Spinal cord (tissue), 9 donors: ENCODE measurements at regions not wholly inside any gene's neighbourhood (a gene's known extent, or its start where the extent isn't known, plus 50 kb on each side); places are given as distances from the start of the nearest gene placed in this dataset.

Experiments used
- DNase-seq, 6 donors: peaks; one replicate each; pipeline versions ENCODE4 v3.0.0 to v3.0.0-alpha.2; 2013 to 2015; ENCODE audit warnings: low spot score in 6 of 6, low read depth in 4 of 6
- H3K27ac ChIP-seq: one replicate; pipeline ENCODE4 v1.5.1; 2013; ENCODE audit warnings: low read depth, low read length, control low read depth
- H3K27me3 ChIP-seq: one replicate; pipeline ENCODE4 v1.6.1; 2013; ENCODE audit warnings: low read length; ENCODE audit not compliant: control insufficient read depth, insufficient read depth
- H3K36me3 ChIP-seq: one replicate; pipeline ENCODE4 v1.6.1; 2013; ENCODE audit warnings: low read length; ENCODE audit not compliant: control insufficient read depth, insufficient read depth
- H3K4me1 ChIP-seq: one replicate; pipeline ENCODE4 v1.6.1; 2013; ENCODE audit warnings: low read length; ENCODE audit not compliant: control insufficient read depth, insufficient read depth
- H3K4me3 ChIP-seq: one replicate; pipeline ENCODE4 v1.5.1; 2013; ENCODE audit warnings: low read depth, low read length, control low read depth
- H3K9me3 ChIP-seq: one replicate; pipeline ENCODE4 v1.6.1; 2013; ENCODE audit warnings: low read length; ENCODE audit not compliant: control insufficient read depth, insufficient read depth
- WGBS: methylation state at CpG from one replicate; pipeline ENCODE4 v1.1.5; 2013; ENCODE audit warnings: missing lambda C conversion rate; ENCODE audit not compliant: insufficient coverage; 5-methylcytosine and 5-hydroxymethylcytosine counted together
- donor health status: healthy.

GRCh38 chrX:5526191-5526590 lies 702.5 kb downstream of the NLGN4X start:
- WGBS = no CpG with 5 or more reads among the region's 2 CpGs
- Histone ChIP-seq H3K4me3 (no peak overlapping the region), H3K27me3 (no peaks in the 10 kb centered on the region), H3K36me3 (no peaks in the 10 kb centered on the region), H3K27ac (no peak overlapping the region), H3K4me1 (no peaks in the 10 kb centered on the region), H3K9me3 (no peaks in the 10 kb centered on the region)
- no peak for DNase-seq

- Histone ChIP-seq H3K27ac (no peak overlapping the region), H3K4me1 (no peaks in the 10 kb centered on the region), H3K4me3 (no peak overlapping the region), H3K9me3 (no peaks in the 10 kb centered on the region), H3K36me3 (no peaks in the 10 kb centered on the region), H3K27me3 (no peaks in the 10 kb centered on the region)
- WGBS = no CpG with 5 or more reads among the region's 8 CpGs
- DNase-seq = peak in 2 of 6 donors; percentile 1 to 8
Observed at GRCh38 chrX:5490786-5491563, 737.7 kb downstream of the NLGN4X start.

GRCh38 chrX:5474282-5474681 lies 754.4 kb downstream of the NLGN4X start:
- Histone ChIP-seq H3K27me3 (no peaks in the 10 kb centered on the region), H3K9me3 (peaks cover 5% of the 10 kb centered on the region), H3K4me3 (no peak overlapping the region), H3K36me3 (no peaks in the 10 kb centered on the region), H3K4me1 (no peaks in the 10 kb centered on the region), H3K27ac (no peak overlapping the region)
- no peak for DNase-seq
- WGBS = 98% methylated on average over 4 of the region's 4 CpGs

- Histone ChIP-seq H3K4me1 (no peaks in the 10 kb centered on the region), H3K27ac (no peak overlapping the region), H3K9me3 (no peaks in the 10 kb centered on the region), H3K4me3 (no peak overlapping the region), H3K27me3 (no peaks in the 10 kb centered on the region), H3K36me3 (no peaks in the 10 kb centered on the region)
- DNase-seq = peak in 4 of 6 donors; percentile 4 to 79 (median 16)
- WGBS = 100% methylated on average over 1 of the region's 6 CpGs
Observed at GRCh38 chrX:5458300-5458842, 770.3 kb downstream of the NLGN4X start.

GRCh38 chrX:5449323-5449722 lies 779.3 kb downstream of the NLGN4X start:
- H3K27ac ChIP-seq = no peak overlapping the region
- no peaks in the 10 kb centered on the region for H3K27me3 ChIP-seq
- no peak overlapping the region for H3K4me3 ChIP-seq
- no peaks in the 10 kb centered on the region for H3K9me3 ChIP-seq
- WGBS = 80% methylated on average over 1 of the region's 1 CpG
- no peaks in the 10 kb centered on the region for H3K4me1 ChIP-seq
- no peaks in the 10 kb centered on the region for H3K36me3 ChIP-seq
- no peak for DNase-seq

GRCh38 chrX:5431823-5432222 lies 796.8 kb downstream of the NLGN4X start:
- Histone ChIP-seq H3K9me3 (no peaks in the 10 kb centered on the region), H3K27ac (no peak overlapping the region), H3K4me3 (no peak overlapping the region), H3K4me1 (no peaks in the 10 kb centered on the region), H3K36me3 (no peaks in the 10 kb centered on the region), H3K27me3 (no peaks in the 10 kb centered on the region)
- DNase-seq = no peak

GRCh38 chrX:5425119-5425518 lies 803.5 kb downstream of the NLGN4X start:
- DNase-seq = no peak
- Histone ChIP-seq H3K4me1 (no peaks in the 10 kb centered on the region), H3K9me3 (no peaks in the 10 kb centered on the region), H3K27ac (no peak overlapping the region), H3K4me3 (no peak overlapping the region), H3K36me3 (no peaks in the 10 kb centered on the region), H3K27me3 (no peaks in the 10 kb centered on the region)

- Histone ChIP-seq H3K36me3 (no peaks in the 10 kb centered on the region), H3K27me3 (no peaks in the 10 kb centered on the region), H3K9me3 (no peaks in the 10 kb centered on the region), H3K27ac (no peak overlapping the region), H3K4me3 (no peak overlapping the region), H3K4me1 (no peaks in the 10 kb centered on the region)
- WGBS = no CpG with 5 or more reads among the region's 1 CpG
- peak in 1 of 6 donors; percentile 70 for DNase-seq
Observed at GRCh38 chrX:5417381-5417780, 811.3 kb downstream of the NLGN4X start.

- Histone ChIP-seq H3K4me3 (no peak overlapping the region), H3K36me3 (no peaks in the 10 kb centered on the region), H3K27ac (no peak overlapping the region), H3K27me3 (no peaks in the 10 kb centered on the region), H3K9me3 (no peaks in the 10 kb centered on the region), H3K4me1 (no peaks in the 10 kb centered on the region)
- no peak for DNase-seq
- no CpG with 5 or more reads among the region's 2 CpGs for WGBS
Observed at GRCh38 chrX:5415738-5416137, 812.9 kb downstream of the NLGN4X start.

GRCh38 chrX:5409106-5409505 lies 819.6 kb downstream of the NLGN4X start:
- H3K27me3 ChIP-seq = no peaks in the 10 kb centered on the region
- no peak for DNase-seq
- no peaks in the 10 kb centered on the region for H3K4me1 ChIP-seq
- no peaks in the 10 kb centered on the region for H3K36me3 ChIP-seq
- no peaks in the 10 kb centered on the region for H3K9me3 ChIP-seq
- H3K4me3 ChIP-seq = no peak overlapping the region
- no peak overlapping the region for H3K27ac ChIP-seq
- 70% methylated on average over 2 of the region's 5 CpGs for WGBS
